ENCODE measurements at regions not wholly inside any gene's neighbourhood (a gene's known extent, or its start where the extent isn't known, plus 50 kb on each side); places are given as distances from the start of the nearest gene placed in this dataset.

DNA sequence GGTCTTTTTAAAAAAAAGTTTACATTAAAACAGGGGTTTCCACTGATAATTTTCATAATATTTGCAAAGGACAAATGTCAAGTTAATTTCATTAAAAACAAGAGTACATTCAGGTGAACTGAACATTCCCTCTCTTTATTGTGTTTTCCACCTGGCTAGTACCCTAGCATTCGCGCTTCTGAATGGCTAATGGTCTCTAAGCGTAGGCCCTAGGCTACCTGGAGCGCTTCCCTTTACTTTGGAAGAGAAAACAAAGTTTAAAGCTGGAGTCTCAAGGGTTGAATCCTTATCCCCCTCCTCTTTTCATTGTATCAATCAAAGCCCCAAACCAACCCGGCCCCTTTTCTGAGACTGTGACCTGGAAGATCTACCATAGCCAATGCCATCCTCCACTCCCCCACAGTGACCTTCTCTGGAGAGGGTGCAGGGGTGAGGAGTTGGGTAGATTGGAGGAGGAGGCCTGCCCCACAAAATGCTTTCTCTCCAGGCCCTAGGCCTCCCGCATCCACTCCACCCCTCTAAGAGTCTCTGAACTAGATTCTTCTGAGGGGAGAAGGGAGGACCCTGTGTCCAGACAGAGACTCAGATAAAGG is 73.3 kb upstream of the TBCA start:
- no peak for ATAC-seq
- TF ChIP-seq ISL1 (CRISPR knock-in tag; IDR thresholded peaks at IDR 0.05): no peak
- TF ChIP-seq ZNF70 (CRISPR knock-in tag; IDR thresholded peaks at IDR 0.05): no peak
- no peak for TF ChIP-seq SNAI2 (CRISPR knock-in tag; IDR thresholded peaks at IDR 0.05)
- no peak for TF ChIP-seq CREB5 (CRISPR knock-in tag; IDR thresholded peaks at IDR 0.05; ENCODE audit: low read depth)
- TF ChIP-seq PATZ1 (CRISPR knock-in tag; IDR thresholded peaks at IDR 0.05; ENCODE audit: borderline replicate concordance): no peak
- no peak for TF ChIP-seq ARNTL (CRISPR knock-in tag; IDR thresholded peaks at IDR 0.05; ENCODE audit: borderline replicate concordance, low read depth)

GRCh38 chr5:77847814-77848290 is 71.7 kb upstream of the TBCA start:
- no peak for ATAC-seq
- TF ChIP-seq GLIS3 (CRISPR knock-in tag; IDR thresholded peaks at IDR 0.05) (no peak), OSR1 (CRISPR knock-in tag; IDR thresholded peaks at IDR 0.05) (no peak), PPARA (CRISPR knock-in tag; IDR thresholded peaks at IDR 0.05; ENCODE audit: borderline replicate concordance) (no peak), ZFP30 (CRISPR knock-in tag; IDR thresholded peaks at IDR 0.05) (no peak), ZC3H10 (CRISPR knock-in tag; IDR thresholded peaks at IDR 0.05) (no peak), ZNF8 (CRISPR knock-in tag; IDR thresholded peaks at IDR 0.05) (no peak), ARNTL (CRISPR knock-in tag; IDR thresholded peaks at IDR 0.05; ENCODE audit: borderline replicate concordance, low read depth) (no peak), CSDC2 (CRISPR knock-in tag; IDR thresholded peaks at IDR 0.05) (no peak), ZNF565 (CRISPR knock-in tag; conservative IDR thresholded peaks at IDR 0.05; ENCODE audit: low read depth) (no peak), RARB (CRISPR knock-in tag; IDR thresholded peaks at IDR 0.05) (no peak), ISL1 (CRISPR knock-in tag; IDR thresholded peaks at IDR 0.05) (no peak), TCF4 (CRISPR knock-in tag; IDR thresholded peaks at IDR 0.05; ENCODE audit: borderline replicate concordance) (no peak), SNAI2 (CRISPR knock-in tag; IDR thresholded peaks at IDR 0.05) (no peak), PATZ1 (CRISPR knock-in tag; IDR thresholded peaks at IDR 0.05; ENCODE audit: borderline replicate concordance) (no peak), ZNF70 (CRISPR knock-in tag; IDR thresholded peaks at IDR 0.05) (no peak), ZFP3 (CRISPR knock-in tag; IDR thresholded peaks at IDR 0.05) (no peak)

GRCh38 chr5:77847129-77847460 is 71.0 kb upstream of the TBCA start:
- no peak for ATAC-seq
- TF ChIP-seq GLIS3 (CRISPR knock-in tag; IDR thresholded peaks at IDR 0.05) (no peak), BACH2 (CRISPR knock-in tag; IDR thresholded peaks at IDR 0.05; ENCODE audit: borderline replicate concordance) (no peak), ARNTL (CRISPR knock-in tag; IDR thresholded peaks at IDR 0.05; ENCODE audit: borderline replicate concordance, low read depth) (no peak), CSRNP3 (CRISPR knock-in tag; IDR thresholded peaks at IDR 0.05) (no peak), SNAI2 (CRISPR knock-in tag; IDR thresholded peaks at IDR 0.05) (no peak), PPARA (CRISPR knock-in tag; IDR thresholded peaks at IDR 0.05; ENCODE audit: borderline replicate concordance) (no peak), TCF4 (CRISPR knock-in tag; IDR thresholded peaks at IDR 0.05; ENCODE audit: borderline replicate concordance) (no peak), ZFP30 (CRISPR knock-in tag; IDR thresholded peaks at IDR 0.05) (no peak), CREB5 (CRISPR knock-in tag; IDR thresholded peaks at IDR 0.05; ENCODE audit: low read depth) (no peak), PATZ1 (CRISPR knock-in tag; IDR thresholded peaks at IDR 0.05; ENCODE audit: borderline replicate concordance) (no peak), OSR1 (CRISPR knock-in tag; IDR thresholded peaks at IDR 0.05) (no peak), CSDC2 (CRISPR knock-in tag; IDR thresholded peaks at IDR 0.05) (no peak), ZNF70 (CRISPR knock-in tag; IDR thresholded peaks at IDR 0.05) (no peak), ZC3H10 (CRISPR knock-in tag; IDR thresholded peaks at IDR 0.05) (no peak), ISL1 (CRISPR knock-in tag; IDR thresholded peaks at IDR 0.05) (no peak), RARB (CRISPR knock-in tag; IDR thresholded peaks at IDR 0.05) (no peak), ZFP3 (CRISPR knock-in tag; IDR thresholded peaks at IDR 0.05) (no peak), ZNF8 (CRISPR knock-in tag; IDR thresholded peaks at IDR 0.05) (no peak), ZNF565 (CRISPR knock-in tag; conservative IDR thresholded peaks at IDR 0.05; ENCODE audit: low read depth) (no peak)
- TF ChIP-seq, protein P1, sequence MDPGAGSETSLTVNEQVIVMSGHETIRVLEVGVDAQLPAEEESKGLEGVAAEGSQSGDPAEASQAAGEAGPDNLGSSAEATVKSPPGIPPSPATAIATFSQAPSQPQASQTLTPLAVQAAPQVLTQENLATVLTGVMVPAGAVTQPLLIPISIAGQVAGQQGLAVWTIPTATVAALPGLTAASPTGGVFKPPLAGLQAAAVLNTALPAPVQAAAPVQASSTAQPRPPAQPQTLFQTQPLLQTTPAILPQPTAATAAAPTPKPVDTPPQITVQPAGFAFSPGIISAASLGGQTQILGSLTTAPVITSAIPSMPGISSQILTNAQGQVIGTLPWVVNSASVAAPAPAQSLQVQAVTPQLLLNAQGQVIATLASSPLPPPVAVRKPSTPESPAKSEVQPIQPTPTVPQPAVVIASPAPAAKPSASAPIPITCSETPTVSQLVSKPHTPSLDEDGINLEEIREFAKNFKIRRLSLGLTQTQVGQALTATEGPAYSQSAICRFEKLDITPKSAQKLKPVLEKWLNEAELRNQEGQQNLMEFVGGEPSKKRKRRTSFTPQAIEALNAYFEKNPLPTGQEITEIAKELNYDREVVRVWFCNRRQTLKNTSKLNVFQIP (CRISPR knock-in tag; IDR thresholded peaks at IDR 0.05; ENCODE audit: borderline replicate concordance, low read depth): no peak
